Calu3 (cell line): ENCODE measurements at regions not wholly inside any gene's neighbourhood (a gene's known extent, or its start where the extent isn't known, plus 50 kb on each side); places are given as distances from the start of the nearest gene placed in this dataset.

Experiments
- BruUV-seq: library from RNA; stranded (reverse); fragments of 400-500 nt; replicated peaks from 2 replicates; lab custom pipeline; 2021; lab: Mats Ljungman, UMichigan
- CTCF ChIA-PET: fragments of 300-600 bp; sonication (Branson Sonifier 250); formaldehyde crosslinking; loops from one replicate; lab custom pipeline; 2022; ENCODE audit warnings: antibody characterized with exemption; lab: Charles Lee
- DNase-seq: peaks from one replicate; pipeline ENCODE4 v3.0.0; 2022
- H3K27ac Mint-ChIP-seq: one replicate; pipeline ENCODE4 v1.8.0; 2022; ENCODE audit warnings: mixed read lengths; ENCODE audit not compliant: unreplicated experiment
- H3K27me3 Mint-ChIP-seq: one replicate; pipeline ENCODE4 v1.8.0; 2022; ENCODE audit warnings: mixed read lengths; ENCODE audit not compliant: unreplicated experiment
- H3K36me3 Mint-ChIP-seq: one replicate; pipeline ENCODE4 v1.8.0; 2022; ENCODE audit warnings: mild to moderate bottlenecking, moderate library complexity, mixed read lengths; ENCODE audit not compliant: insufficient read depth, unreplicated experiment
- H3K4me1 Mint-ChIP-seq: one replicate; pipeline ENCODE4 v1.8.0; 2022; ENCODE audit warnings: mild to moderate bottlenecking, low read depth, mixed read lengths; ENCODE audit not compliant: unreplicated experiment
- H3K4me3 Mint-ChIP-seq: one replicate; pipeline ENCODE4 v1.8.0; 2022; ENCODE audit warnings: mild to moderate bottlenecking, low read depth, moderate library complexity, mixed read lengths; ENCODE audit not compliant: unreplicated experiment
- H3K9me3 Mint-ChIP-seq: one replicate; pipeline ENCODE4 v1.8.0; 2022; ENCODE audit warnings: low read depth, mixed read lengths; ENCODE audit not compliant: unreplicated experiment
- CTCF ChIP-seq: fragments of 200-600 bp; IDR thresholded peaks from one replicate; pipeline ENCODE4 v1.8.0; 2022; ENCODE audit warnings: antibody characterized with exemption; ENCODE audit not compliant: unreplicated experiment
- intact Hi-C: fragments of 100-400 bp; cut with micrococcal nuclease; formaldehyde crosslinking; loops from one replicate; pipeline ENCODE4 v1.10.0; 2022; ENCODE audit not compliant: unreplicated experiment

- H3K4me1 Mint-ChIP-seq: no peaks in the 10 kb centered on the region
- no peak overlapping the region for H3K27ac Mint-ChIP-seq
- peaks cover 59% of the 10 kb centered on the region for H3K27me3 Mint-ChIP-seq
- no TSS peak for BruUV-seq
- no peak for TF ChIP-seq CTCF
- H3K4me3 Mint-ChIP-seq: no peak overlapping the region
- no peak for DNase-seq
- H3K36me3 Mint-ChIP-seq: no peaks in the 10 kb centered on the region
- CTCF ChIA-PET: no interaction called here
- intact Hi-C loops: no loop called here
- H3K9me3 Mint-ChIP-seq: no peaks in the 10 kb centered on the region
Measured at GRCh38 chr3:132787616-132788300, 65.5 kb upstream of the NPHP3 start.

- no peaks in the 10 kb centered on the region for H3K4me1 Mint-ChIP-seq
- BruUV-seq: no TSS peak
- no peak for DNase-seq
- H3K4me3 Mint-ChIP-seq: no peak overlapping the region
- no peak for TF ChIP-seq CTCF
- H3K27me3 Mint-ChIP-seq: peaks cover 51% of the 10 kb centered on the region
- no peaks in the 10 kb centered on the region for H3K36me3 Mint-ChIP-seq
- H3K27ac Mint-ChIP-seq: no peak overlapping the region
- intact Hi-C loops: no loop called here
- CTCF ChIA-PET: interaction anchor here (0.7 kb wide), 1 partner anchor 514 kb away, joined by 4 read pairs; no protein-coding TSS in a partner anchor
- no peaks in the 10 kb centered on the region for H3K9me3 Mint-ChIP-seq
Measured at GRCh38 chr3:132786890-132787289, 64.7 kb upstream of the NPHP3 start.

GRCh38 chr3:132785292-132785691, 63.1 kb upstream of the NPHP3 start:
- TF ChIP-seq CTCF: no peak
- Mint-ChIP-seq H3K4me1 (no peaks in the 10 kb centered on the region), H3K36me3 (no peaks in the 10 kb centered on the region), H3K9me3 (no peaks in the 10 kb centered on the region), H3K4me3 (no peak overlapping the region), H3K27me3 (peaks cover 43% of the 10 kb centered on the region), H3K27ac (no peak overlapping the region)
- CTCF ChIA-PET: no interaction called here
- no peak for DNase-seq
- intact Hi-C loops: no loop called here
- BruUV-seq: no TSS peak

- no peak for TF ChIP-seq CTCF
- H3K9me3 Mint-ChIP-seq: no peaks in the 10 kb centered on the region
- peaks cover 48% of the 10 kb centered on the region for H3K27me3 Mint-ChIP-seq
- intact Hi-C loops: no loop called here
- no peak overlapping the region for H3K27ac Mint-ChIP-seq
- DNase-seq: no peak
- no peak overlapping the region for H3K4me3 Mint-ChIP-seq
- CTCF ChIA-PET: no interaction called here
- H3K4me1 Mint-ChIP-seq: no peaks in the 10 kb centered on the region
- H3K36me3 Mint-ChIP-seq: no peaks in the 10 kb centered on the region
- BruUV-seq: no TSS peak
Measured at GRCh38 chr3:132784502-132785025, 62.4 kb upstream of the NPHP3 start.
